ENCODE measurements at regions not wholly inside any gene's neighbourhood (a gene's known extent, or its start where the extent isn't known, plus 50 kb on each side); places are given as distances from the start of the nearest gene placed in this dataset.

DNA sequence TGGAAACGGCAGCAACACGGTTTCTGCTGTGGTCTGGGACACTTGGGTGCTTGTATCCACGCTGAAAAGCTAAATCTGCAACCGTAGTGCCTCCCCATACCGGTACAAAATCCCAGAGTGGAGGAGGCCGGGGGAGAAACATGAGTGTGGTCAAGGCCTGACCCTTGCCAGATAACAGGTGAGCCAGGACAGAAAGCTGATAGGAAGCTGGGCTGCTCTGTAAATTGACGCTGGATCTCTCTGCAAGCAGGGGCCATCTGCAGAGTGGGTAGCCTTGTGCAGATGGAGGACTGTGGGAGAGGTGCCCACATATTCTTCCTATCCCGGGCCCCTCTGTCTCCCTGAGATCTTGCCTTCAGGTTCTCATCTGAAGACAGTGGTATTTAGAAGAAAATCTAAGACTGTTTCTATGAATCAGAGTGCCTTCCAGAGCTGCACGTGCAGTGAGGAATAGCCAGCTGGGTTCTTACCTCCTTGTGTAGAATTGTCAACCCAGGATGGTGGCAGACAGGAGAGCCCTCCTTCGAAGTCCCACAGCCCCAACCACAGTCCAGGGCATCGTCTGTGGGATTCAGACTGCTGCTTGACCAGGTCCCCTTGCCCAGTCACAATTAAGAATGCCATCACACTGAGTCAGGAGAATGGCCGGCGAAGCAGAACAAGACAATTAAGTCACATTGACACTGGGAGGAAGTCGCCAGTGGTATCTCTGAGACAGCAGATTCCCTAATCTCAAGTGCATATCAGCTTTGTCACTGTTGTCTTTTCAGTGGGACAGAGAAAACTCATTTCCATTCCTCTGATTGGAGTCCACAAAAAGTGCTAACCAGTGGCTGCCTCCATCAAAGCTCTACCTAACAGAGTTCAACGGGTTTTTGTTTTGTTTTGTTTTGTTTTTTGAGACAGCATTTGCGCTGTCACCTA, 100.0 kb upstream of the RIPOR2 start:
- no peaks in the 10 kb centered on the region for H3K36me3 Mint-ChIP-seq (ENCODE audit: low read depth)
- Histone ChIP-seq H3K27ac (ENCODE audit: low read depth in 1 of 2, low read length in 2 of 2) (peak overlapping the region; percentile 48 to 75), H3K9me3 (ENCODE audit: control insufficient read depth in 1 of 2, insufficient read depth in 1 of 2, low read length in 2 of 2) (no peaks in the 10 kb centered on the region), H3K27me3 (ENCODE audit: control insufficient read depth in 1 of 2, insufficient read depth in 2 of 2, low read length in 2 of 2) (no peaks in the 10 kb centered on the region), H3K4me1 (ENCODE audit: insufficient read depth, low read length) (peaks cover 50% of the 10 kb centered on the region), H3K4me3 (ENCODE audit: low read length) (peak overlapping the region; percentile 50), H3K36me3 (ENCODE audit: insufficient read depth, low read length) (no peaks in the 10 kb centered on the region)
- H3K9me3 Mint-ChIP-seq, result no peaks in the 10 kb centered on the region
- H3K4me3 Mint-ChIP-seq, result peak overlapping the region; percentile 83
- CTCF ChIA-PET, result interaction anchor here (1.2 to 6.7 kb wide), 7 partner anchors 8 to 102 kb away, joined by 3 to 44 read pairs (median 6); no protein-coding TSS in a partner anchor
- H3K27me3 Mint-ChIP-seq, result no peaks in the 10 kb centered on the region
- ATAC-seq (ENCODE audit: poor library complexity) (peak; percentile 47), DNase-seq (peak in 4 of 14 experiments; percentile 27 to 64 (median 58))
- TF ChIP-seq CTCF (IDR thresholded peaks at IDR 0.05), result no peak
- POLR2A ChIA-PET, result interaction anchor here (0.5 to 7.4 kb wide), 10 partner anchors 8 to 306 kb away, joined by 3 to 105 read pairs (median 4); partner anchors contain the start of gene RIPOR2
- intact Hi-C loops (cut with DNase I, micrococcal nuclease), result no loop called here
- H3K4me1 Mint-ChIP-seq (ENCODE audit: low read depth), result peaks cover 66% of the 10 kb centered on the region
- peak overlapping the region; percentile 96 for H3K27ac Mint-ChIP-seq

DNA sequence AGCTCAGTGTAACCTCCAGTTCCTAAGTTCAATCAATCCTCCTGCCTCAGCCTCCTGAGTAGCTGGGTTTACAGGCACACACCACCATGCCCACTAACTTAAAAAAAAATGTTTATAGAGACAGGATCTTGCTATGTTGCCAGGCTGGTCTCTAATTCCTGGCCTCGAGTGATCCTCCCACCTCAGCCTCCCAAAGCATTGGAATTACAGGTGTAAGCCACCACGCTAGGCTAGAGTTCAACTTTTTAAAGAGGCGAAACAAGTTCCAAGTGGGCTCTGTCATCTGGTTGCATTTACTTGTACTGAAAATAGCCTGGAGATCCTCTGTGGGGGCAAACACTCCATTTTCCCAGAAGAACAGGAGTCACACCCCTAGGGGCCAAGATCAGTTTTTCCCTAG, 100.7 kb upstream of the RIPOR2 start:
- H3K27me3 Mint-ChIP-seq, result no peaks in the 10 kb centered on the region
- POLR2A ChIA-PET, result interaction anchor here (1.3 to 7.4 kb wide), 2 partner anchors 10 to 18 kb away, joined by 3 to 105 read pairs; no protein-coding TSS in a partner anchor
- Histone ChIP-seq H3K36me3 (ENCODE audit: insufficient read depth, low read length) (no peaks in the 10 kb centered on the region), H3K4me1 (ENCODE audit: insufficient read depth, low read length) (peaks cover 52% of the 10 kb centered on the region), H3K9me3 (ENCODE audit: control insufficient read depth in 1 of 2, insufficient read depth in 1 of 2, low read length in 2 of 2) (no peaks in the 10 kb centered on the region), H3K27me3 (ENCODE audit: control insufficient read depth in 1 of 2, insufficient read depth in 2 of 2, low read length in 2 of 2) (no peaks in the 10 kb centered on the region), H3K27ac (ENCODE audit: low read depth in 1 of 2, low read length in 2 of 2) (peak overlapping the region; percentile 48 to 75), H3K4me3 (ENCODE audit: low read length) (no peak overlapping the region)
- H3K4me1 Mint-ChIP-seq (ENCODE audit: low read depth), result peaks cover 73% of the 10 kb centered on the region
- no peak for TF ChIP-seq CTCF (IDR thresholded peaks at IDR 0.05)
- peak overlapping the region; percentile 83 for H3K4me3 Mint-ChIP-seq
- ATAC-seq (ENCODE audit: poor library complexity) (no peak), DNase-seq (no peak)
- intact Hi-C loops (cut with DNase I, micrococcal nuclease), result no loop called here
- peaks cover 3% of the 10 kb centered on the region for H3K36me3 Mint-ChIP-seq (ENCODE audit: low read depth)
- CTCF ChIA-PET, result interaction anchor here (1.0 to 6.7 kb wide), 6 partner anchors 9 to 101 kb away, joined by 3 to 44 read pairs (median 7); no protein-coding TSS in a partner anchor
- peak overlapping the region; percentile 96 for H3K27ac Mint-ChIP-seq
- H3K9me3 Mint-ChIP-seq, result no peaks in the 10 kb centered on the region

DNA sequence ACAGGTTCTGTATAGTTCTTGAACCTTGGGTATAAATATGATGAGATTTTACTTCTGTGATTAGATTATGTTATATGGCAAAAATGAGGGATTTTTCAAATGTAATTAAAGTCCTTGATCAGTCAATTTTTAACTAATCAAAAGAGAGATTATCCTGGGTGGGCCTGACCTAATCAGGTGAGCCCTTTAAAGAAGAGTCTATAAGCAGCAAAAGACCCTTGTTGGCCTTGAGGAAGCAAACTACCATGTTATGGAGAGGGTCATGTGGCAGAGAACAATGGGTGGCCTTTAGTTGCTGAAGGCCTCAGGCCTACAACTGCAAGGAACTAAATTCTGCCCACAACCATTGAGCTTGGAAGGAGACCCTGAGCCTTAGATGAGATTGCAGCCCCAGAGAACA, 102.5 kb upstream of the RIPOR2 start:
- peaks cover 3% of the 10 kb centered on the region for H3K36me3 Mint-ChIP-seq (ENCODE audit: low read depth)
- no peak for TF ChIP-seq CTCF (IDR thresholded peaks at IDR 0.05)
- ChIA-PET POLR2A (interaction anchor here (1.5 to 7.4 kb wide), 3 partner anchors 12 to 31 kb away, joined by 4 to 105 read pairs (median 4); no protein-coding TSS in a partner anchor), CTCF (interaction anchor here (1.2 to 6.7 kb wide), 5 partner anchors 11 to 104 kb away, joined by 3 to 44 read pairs (median 8); no protein-coding TSS in a partner anchor)
- H3K4me3 ChIP-seq (ENCODE audit: low read length), result peak overlapping the region; percentile 37
- H3K27ac Mint-ChIP-seq, result peak overlapping the region; percentile 96
- H3K4me1 Mint-ChIP-seq (ENCODE audit: low read depth), result peaks cover 88% of the 10 kb centered on the region
- H3K27me3 ChIP-seq (ENCODE audit: control insufficient read depth in 1 of 2, insufficient read depth in 2 of 2, low read length in 2 of 2), result no peaks in the 10 kb centered on the region
- peaks cover 62% of the 10 kb centered on the region for H3K4me1 ChIP-seq (ENCODE audit: insufficient read depth, low read length)
- H3K9me3 ChIP-seq (ENCODE audit: control insufficient read depth in 1 of 2, insufficient read depth in 1 of 2, low read length in 2 of 2), result no peaks in the 10 kb centered on the region
- no peaks in the 10 kb centered on the region for H3K27me3 Mint-ChIP-seq
- peak overlapping the region; percentile 92 for H3K4me3 Mint-ChIP-seq
- intact Hi-C loops (cut with DNase I, micrococcal nuclease), result no loop called here
- ATAC-seq (ENCODE audit: poor library complexity), result no peak
- peak overlapping the region in 1 of 2 donors; percentile 64 for H3K27ac ChIP-seq (ENCODE audit: low read depth in 1 of 2, low read length in 2 of 2)
- no peaks in the 10 kb centered on the region for H3K9me3 Mint-ChIP-seq
- DNase-seq, result no peak
- H3K36me3 ChIP-seq (ENCODE audit: insufficient read depth, low read length), result no peaks in the 10 kb centered on the region

Measured in CD4-positive, alpha-beta T cell (primary cell).